DOHH2 (cell line): ENCODE measurements at regions not wholly inside any gene's neighbourhood (a gene's known extent, or its start where the extent isn't known, plus 50 kb on each side); places are given as distances from the start of the nearest gene placed in this dataset.

ENCODE experiments used
- H3F3A ChIP-seq: fragments of 200-600 bp; sonication (generic), shearing (Covaris generic); 2 replicates; pipeline ENCODE4 v1.6.0; 2016; ENCODE audit warnings: antibody characterized with exemption, mild to moderate bottlenecking; ENCODE audit not compliant: control insufficient read depth, insufficient read depth
- H3K27ac ChIP-seq: fragments of 200-600 bp; sonication (generic); 2 replicates; pipeline ENCODE4 v1.5.1; 2014; ENCODE audit warnings: low read depth, mild to moderate bottlenecking, low read length, moderate library complexity
- H3K27me3 ChIP-seq: fragments of 200-600 bp; sonication (generic); 2 replicates; pipeline ENCODE4 v1.6.1; 2014; ENCODE audit warnings: mild to moderate bottlenecking, low read length, mixed read lengths; ENCODE audit not compliant: control insufficient read depth
- H3K36me3 ChIP-seq: fragments of 200-600 bp; sonication (generic); 2 replicates; pipeline ENCODE4 v1.6.1; 2014; ENCODE audit warnings: mild to moderate bottlenecking, low read length, moderate library complexity, mixed read lengths; ENCODE audit not compliant: control insufficient read depth
- H3K4me1 ChIP-seq: fragments of 200-600 bp; sonication (generic); 2 replicates; pipeline ENCODE4 v1.6.1; 2014; ENCODE audit warnings: mild to moderate bottlenecking, low read length, mixed read lengths; ENCODE audit not compliant: control insufficient read depth
- H3K4me2 ChIP-seq: fragments of 200-600 bp; sonication (generic); 2 replicates; pipeline ENCODE4 v1.6.0; 2014; ENCODE audit warnings: mild to moderate bottlenecking, low read length, moderate library complexity
- H3K4me3 ChIP-seq: fragments of 200-600 bp; sonication (generic); 2 replicates; pipeline ENCODE4 v1.5.1; 2014; ENCODE audit warnings: mild to moderate bottlenecking, low read length, mixed read lengths
- H3K79me2 ChIP-seq: fragments of 200-600 bp; sonication (generic); 2 replicates; pipeline ENCODE4 v1.6.1; 2014; ENCODE audit warnings: mild to moderate bottlenecking, low read length, mixed read lengths; ENCODE audit not compliant: control insufficient read depth
- H3K9me2 ChIP-seq: fragments of 200-600 bp; sonication (generic); replicated peaks from 2 replicates; pipeline ENCODE4 v1.6.1; 2014; ENCODE audit warnings: mild to moderate bottlenecking, low read length, mixed read lengths; ENCODE audit not compliant: control insufficient read depth
- H3K9me3 ChIP-seq: fragments of 200-600 bp; sonication (generic); 2 replicates; pipeline ENCODE4 v1.6.1; 2014; ENCODE audit warnings: antibody characterized with exemption, low read length, mixed read lengths; ENCODE audit not compliant: control insufficient read depth, insufficient read depth
- H4K20me1 ChIP-seq: fragments of 200-600 bp; sonication (generic); 2 replicates; pipeline ENCODE4 v1.6.0; 2014; ENCODE audit warnings: low read depth, mild to moderate bottlenecking, antibody characterized with exemption, low read length, moderate library complexity; ENCODE audit not compliant: control insufficient read depth, insufficient read depth
- EZH2phosphoT487 ChIP-seq: fragments of 200-600 bp; sonication (generic); IDR thresholded peaks from 2 replicates; pipeline ENCODE4 v1.6.1; 2017; ENCODE audit warnings: borderline replicate concordance, mild to moderate bottlenecking, antibody characterized with exemption, low read length, moderate library complexity, mixed read lengths
- TF ChIP-seq, protein P1 (sequence below): fragments of 200-600 bp; sonication (generic); IDR thresholded peaks from one replicate; pipeline ENCODE4 v1.5.1; 2014; ENCODE audit warnings: antibody characterized with exemption, mild to moderate bottlenecking, low read depth, low read length; ENCODE audit not compliant: poor library complexity, severe bottlenecking

DNA sequence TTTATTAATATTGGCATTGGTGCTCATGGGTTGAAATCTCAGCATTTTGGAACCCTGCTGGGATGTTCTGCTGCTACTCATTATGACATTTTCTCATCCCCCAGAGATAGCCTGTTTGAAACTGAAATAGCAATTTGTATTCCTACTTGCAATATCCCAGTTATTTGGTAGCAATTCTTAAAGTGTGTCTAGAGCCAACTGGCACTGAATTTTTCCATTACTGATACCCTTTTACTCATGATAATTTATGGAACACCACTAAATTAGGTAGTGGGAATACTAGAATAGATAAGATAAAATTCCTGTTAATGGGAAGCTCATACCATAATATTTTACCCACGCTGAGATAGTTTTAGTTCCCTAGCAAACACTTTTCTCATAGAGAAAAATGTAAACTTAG, 309.3 kb downstream of the SV2B start:
- H3K4me3 ChIP-seq = no peak overlapping the region
- no peak for TF ChIP-seq EZH2phosphoT487
- TF ChIP-seq, protein P1, sequence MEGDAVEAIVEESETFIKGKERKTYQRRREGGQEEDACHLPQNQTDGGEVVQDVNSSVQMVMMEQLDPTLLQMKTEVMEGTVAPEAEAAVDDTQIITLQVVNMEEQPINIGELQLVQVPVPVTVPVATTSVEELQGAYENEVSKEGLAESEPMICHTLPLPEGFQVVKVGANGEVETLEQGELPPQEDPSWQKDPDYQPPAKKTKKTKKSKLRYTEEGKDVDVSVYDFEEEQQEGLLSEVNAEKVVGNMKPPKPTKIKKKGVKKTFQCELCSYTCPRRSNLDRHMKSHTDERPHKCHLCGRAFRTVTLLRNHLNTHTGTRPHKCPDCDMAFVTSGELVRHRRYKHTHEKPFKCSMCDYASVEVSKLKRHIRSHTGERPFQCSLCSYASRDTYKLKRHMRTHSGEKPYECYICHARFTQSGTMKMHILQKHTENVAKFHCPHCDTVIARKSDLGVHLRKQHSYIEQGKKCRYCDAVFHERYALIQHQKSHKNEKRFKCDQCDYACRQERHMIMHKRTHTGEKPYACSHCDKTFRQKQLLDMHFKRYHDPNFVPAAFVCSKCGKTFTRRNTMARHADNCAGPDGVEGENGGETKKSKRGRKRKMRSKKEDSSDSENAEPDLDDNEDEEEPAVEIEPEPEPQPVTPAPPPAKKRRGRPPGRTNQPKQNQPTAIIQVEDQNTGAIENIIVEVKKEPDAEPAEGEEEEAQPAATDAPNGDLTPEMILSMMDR = no peak
- no peaks in the 10 kb centered on the region for H4K20me1 ChIP-seq
- no peaks in the 10 kb centered on the region for H3K4me1 ChIP-seq
- no peaks in the 10 kb centered on the region for H3K9me3 ChIP-seq
- no peaks in the 10 kb centered on the region for H3K36me3 ChIP-seq
- no peak overlapping the region for H3K4me2 ChIP-seq
- no peaks in the 10 kb centered on the region for H3K79me2 ChIP-seq
- no peak overlapping the region for H3K27ac ChIP-seq
- H3K27me3 ChIP-seq = no peaks in the 10 kb centered on the region
- H3K9me2 ChIP-seq = no peaks in the 10 kb centered on the region
- no peaks in the 10 kb centered on the region for H3F3A ChIP-seq

DNA sequence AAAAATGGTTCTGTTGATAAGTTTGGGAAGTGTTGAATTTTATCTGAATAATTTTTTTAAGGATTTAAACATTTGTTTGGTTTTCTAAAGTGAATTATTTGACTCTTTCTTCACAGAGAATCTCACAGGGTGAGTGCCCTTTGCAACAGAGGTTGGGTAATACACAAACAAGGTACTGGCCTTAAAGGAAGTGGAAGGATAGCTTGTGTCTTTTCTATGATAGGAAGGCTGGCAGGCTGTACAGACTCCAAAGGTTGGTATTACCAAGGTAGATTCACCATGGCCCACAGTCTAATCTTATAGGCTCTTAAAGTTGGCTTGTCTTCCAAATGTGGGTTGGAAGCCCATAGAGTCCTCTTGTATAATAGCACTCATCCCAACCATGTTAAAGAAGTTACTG, 311.5 kb downstream of the SV2B start:
- Histone ChIP-seq H3K4me3 (no peak overlapping the region), H4K20me1 (no peaks in the 10 kb centered on the region), H3K9me3 (no peaks in the 10 kb centered on the region), H3K79me2 (no peaks in the 10 kb centered on the region), H3K27me3 (no peaks in the 10 kb centered on the region), H3F3A (no peaks in the 10 kb centered on the region), H3K36me3 (no peaks in the 10 kb centered on the region), H3K27ac (no peak overlapping the region), H3K4me1 (no peaks in the 10 kb centered on the region), H3K4me2 (no peak overlapping the region), H3K9me2 (no peaks in the 10 kb centered on the region)
- TF ChIP-seq, protein P1 = no peak

DNA sequence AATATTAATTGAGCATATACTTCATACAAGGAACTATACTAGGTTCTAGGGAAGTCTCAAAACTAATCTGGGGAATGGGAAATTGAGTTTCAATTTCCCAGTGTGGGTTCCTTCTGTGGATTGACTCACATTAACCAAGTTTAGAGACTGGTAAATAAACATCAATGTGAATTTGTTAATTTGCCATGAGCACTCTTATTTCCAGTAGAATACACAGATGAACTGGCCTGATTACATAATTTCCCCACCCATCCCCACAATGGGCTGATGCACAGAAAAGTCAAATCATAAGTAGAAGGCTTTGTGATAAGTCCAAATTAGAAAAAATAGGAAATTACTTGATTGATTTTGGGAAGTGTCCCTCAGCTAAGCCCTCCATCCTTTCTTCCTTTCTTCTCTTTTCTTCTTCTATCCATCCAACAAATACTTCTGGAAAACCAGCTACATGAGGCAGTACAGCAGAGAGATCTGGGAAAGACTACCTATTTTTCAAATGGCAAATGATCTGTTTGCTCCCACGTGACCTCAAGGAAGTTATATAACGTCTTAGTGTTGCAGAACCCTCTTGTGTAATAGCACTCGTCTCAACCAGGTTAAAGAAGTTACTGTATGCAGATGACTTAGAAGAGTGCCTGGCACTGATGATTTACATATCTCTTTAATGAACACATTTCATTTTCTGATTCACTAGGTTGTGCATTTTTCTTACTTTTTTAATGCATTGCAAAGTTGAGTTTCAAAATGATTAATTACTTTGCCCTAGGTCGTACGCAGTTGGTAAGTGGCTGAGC, 312.3 kb downstream of the SV2B start:
- Histone ChIP-seq H3K36me3 (no peaks in the 10 kb centered on the region), H3F3A (no peaks in the 10 kb centered on the region), H3K4me3 (no peak overlapping the region), H3K9me3 (no peaks in the 10 kb centered on the region), H3K9me2 (no peaks in the 10 kb centered on the region), H3K79me2 (no peaks in the 10 kb centered on the region), H3K27me3 (no peaks in the 10 kb centered on the region), H4K20me1 (no peaks in the 10 kb centered on the region), H3K27ac (no peak overlapping the region), H3K4me1 (no peaks in the 10 kb centered on the region), H3K4me2 (no peak overlapping the region)
- TF ChIP-seq EZH2phosphoT487 = no peak
- TF ChIP-seq, protein P1 = no peak
